Keratinocyte (primary cell): ENCODE measurements at regions not wholly inside any gene's neighbourhood (a gene's known extent, or its start where the extent isn't known, plus 50 kb on each side); places are given as distances from the start of the nearest gene placed in this dataset.
A peak's percentile ranks its signal among the peaks of the same experiment; 100 is the strongest.

Experiments
- DNase-seq: peaks from one replicate; pipeline ENCODE4 v3.0.0-alpha.2; 2011; ENCODE audit warnings: low read depth, missing footprints, low spot score
- FAIRE-seq: peaks from 2 replicates; lab custom pipeline; 2011; peaks lifted over from hg19 to GRCh38; lab: Jason Lieb, UNC
- H2AFZ ChIP-seq: 2 replicates; pipeline ENCODE4 v1.6.0; 2012; ENCODE audit warnings: low read length, control low read depth, inconsistent platforms; ENCODE audit not compliant: control insufficient read depth
- H3K27ac ChIP-seq: 2 replicates; pipeline ENCODE4 v1.5.1; 2011; ENCODE audit warnings: low read length; ENCODE audit not compliant: control insufficient read depth, insufficient read depth
- H3K27me3 ChIP-seq: 3 replicates; pipeline ENCODE4 v1.6.0; 2011; ENCODE audit warnings: low read length; ENCODE audit not compliant: control insufficient read depth, insufficient read depth; ENCODE audit errors: extremely low read depth
- H3K36me3 ChIP-seq, 2 experiments: 2 replicates in 1 of 2; 3 replicates in 1 of 2; pipeline ENCODE4 v1.5.1; 2011; ENCODE audit warnings: low read length in 2 of 2, mild to moderate bottlenecking in 1 of 2; ENCODE audit not compliant: control insufficient read depth in 2 of 2, insufficient read depth in 2 of 2; ENCODE audit errors: extremely low read depth in 1 of 2
- H3K4me1 ChIP-seq: 3 replicates; pipeline ENCODE4 v1.5.1; 2011; ENCODE audit warnings: low read length; ENCODE audit not compliant: control insufficient read depth, insufficient read depth; ENCODE audit errors: extremely low read depth
- H3K4me2 ChIP-seq: 3 replicates; pipeline ENCODE4 v1.6.0; 2011; ENCODE audit warnings: low read depth, low read length; ENCODE audit not compliant: control insufficient read depth, insufficient read depth; ENCODE audit errors: extremely low read depth
- H3K4me3 ChIP-seq, 3 experiments: fragments of 200-600 bp in 1 of 3; sonication (generic) in 1 of 3; 2 replicates in 2 of 3; 3 replicates in 1 of 3; pipeline ENCODE4 v1.5.1; 2011 to 2016; ENCODE audit warnings: low read length in 3 of 3, mild to moderate bottlenecking in 3 of 3, control low read depth in 2 of 3, inconsistent platforms in 1 of 3, low read depth in 1 of 3, mixed read lengths in 1 of 3, mixed run types in 1 of 3, moderate library complexity in 1 of 3; ENCODE audit not compliant: control insufficient read depth in 2 of 3, insufficient read depth in 2 of 3; ENCODE audit errors: extremely low read depth in 1 of 3
- H3K79me2 ChIP-seq: 2 replicates; pipeline ENCODE4 v1.6.0; 2012; ENCODE audit warnings: low read length; ENCODE audit not compliant: control insufficient read depth, insufficient read depth
- H3K9ac ChIP-seq: 3 replicates; pipeline ENCODE4 v1.6.0; 2011; ENCODE audit warnings: low read length; ENCODE audit not compliant: control insufficient read depth, insufficient read depth; ENCODE audit errors: extremely low read depth
- H3K9me1 ChIP-seq: 3 replicates; pipeline ENCODE4 v1.6.0; 2011; ENCODE audit warnings: low read length; ENCODE audit not compliant: control insufficient read depth, insufficient read depth; ENCODE audit errors: extremely low read depth
- H3K9me3 ChIP-seq: 2 replicates; pipeline ENCODE4 v1.5.1; 2012; ENCODE audit warnings: low read depth, low read length; ENCODE audit not compliant: control insufficient read depth
- H4K20me1 ChIP-seq: 3 replicates; pipeline ENCODE4 v1.6.0; 2011; ENCODE audit warnings: low read length; ENCODE audit not compliant: control insufficient read depth, insufficient read depth; ENCODE audit errors: extremely low read depth
- CTCF ChIP-seq, 3 experiments: IDR thresholded peaks in 1 of 3; conservative IDR thresholded peaks in 1 of 3; optimal IDR thresholded peaks in 1 of 3; 2 replicates in 2 of 3; 3 replicates in 1 of 3; pipeline versions ENCODE3 to v1.5.1; 2011; ENCODE audit warnings: low read length in 3 of 3, mild to moderate bottlenecking in 3 of 3, moderate library complexity in 2 of 3, control low read depth in 1 of 3, inconsistent platforms in 1 of 3; ENCODE audit not compliant: insufficient read depth in 2 of 3; ENCODE audit errors: extremely low read depth in 1 of 3
- EZH2 ChIP-seq: IDR thresholded peaks from one replicate; pipeline ENCODE4 v1.6.1; 2012; ENCODE audit warnings: inconsistent platforms, mild to moderate bottlenecking, low read length, moderate library complexity
- dilution Hi-C: fragments of 300-500 bp; cut with MboI; formaldehyde crosslinking; loops from one replicate; pipeline ENCODE4 v1.7.0; 2020; ENCODE audit warnings: low sequenced_read_pairs; ENCODE audit not compliant: extremely low pct_ligation_motif_present

DNA sequence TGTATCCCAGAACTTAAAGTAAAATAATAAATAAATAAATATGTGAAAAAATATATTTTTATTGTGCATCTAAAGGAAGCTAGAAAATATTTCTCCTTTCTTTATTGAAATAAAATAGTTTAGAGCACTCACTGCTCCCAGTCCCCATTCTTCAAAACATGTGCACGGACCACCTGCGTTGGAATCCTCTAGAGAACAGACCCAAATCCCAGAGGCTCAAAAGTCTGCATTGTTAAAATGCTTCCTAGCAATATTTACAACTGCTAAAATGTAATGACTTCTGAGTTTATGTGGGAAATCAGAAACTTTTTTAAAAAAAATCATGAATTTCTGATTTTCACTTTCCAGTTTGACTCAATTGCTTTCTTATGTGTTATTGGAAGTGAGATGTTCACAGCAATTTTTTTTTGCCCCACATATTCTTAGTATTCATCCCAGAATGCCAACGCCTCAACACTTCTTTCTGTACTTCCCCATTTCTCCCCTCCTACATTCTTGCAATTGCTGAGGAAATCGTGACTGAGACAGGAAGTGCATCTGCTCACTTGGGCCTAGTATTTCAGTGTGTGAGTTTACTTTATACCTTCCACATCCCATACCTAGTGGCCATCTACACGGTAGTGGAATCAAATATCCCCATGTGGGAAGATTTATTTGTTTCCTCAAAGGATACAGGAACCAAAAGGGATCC is 116.0 kb upstream of the FLRT2 start:
- FAIRE-seq = peak; percentile 32
- dilution Hi-C loops = no loop called here
- Histone ChIP-seq H2AFZ (peak overlapping the region; percentile 63), H3K4me1 (peaks cover 48% of the 10 kb centered on the region), H3K9me3 (no peaks in the 10 kb centered on the region), H3K9me1 (no peaks in the 10 kb centered on the region), H3K27me3 (no peaks in the 10 kb centered on the region), H3K9ac (no peak overlapping the region), H3K4me3 (no peak overlapping the region), H3K79me2 (no peaks in the 10 kb centered on the region), H3K4me2 (no peak overlapping the region), H4K20me1 (no peaks in the 10 kb centered on the region), H3K27ac (peak overlapping the region; percentile 95), H3K36me3 (no peaks in the 10 kb centered on the region)
- DNase-seq = no peak
- TF ChIP-seq CTCF (optimal IDR thresholded peaks at IDR 0.05 in 1 of 3, IDR thresholded peaks at IDR 0.05 in 1 of 3, conservative IDR thresholded peaks at IDR 0.05 in 1 of 3; ENCODE audit: extremely low read depth in 1 of 3, insufficient read depth in 2 of 3, low read length in 3 of 3) = no peak

DNA sequence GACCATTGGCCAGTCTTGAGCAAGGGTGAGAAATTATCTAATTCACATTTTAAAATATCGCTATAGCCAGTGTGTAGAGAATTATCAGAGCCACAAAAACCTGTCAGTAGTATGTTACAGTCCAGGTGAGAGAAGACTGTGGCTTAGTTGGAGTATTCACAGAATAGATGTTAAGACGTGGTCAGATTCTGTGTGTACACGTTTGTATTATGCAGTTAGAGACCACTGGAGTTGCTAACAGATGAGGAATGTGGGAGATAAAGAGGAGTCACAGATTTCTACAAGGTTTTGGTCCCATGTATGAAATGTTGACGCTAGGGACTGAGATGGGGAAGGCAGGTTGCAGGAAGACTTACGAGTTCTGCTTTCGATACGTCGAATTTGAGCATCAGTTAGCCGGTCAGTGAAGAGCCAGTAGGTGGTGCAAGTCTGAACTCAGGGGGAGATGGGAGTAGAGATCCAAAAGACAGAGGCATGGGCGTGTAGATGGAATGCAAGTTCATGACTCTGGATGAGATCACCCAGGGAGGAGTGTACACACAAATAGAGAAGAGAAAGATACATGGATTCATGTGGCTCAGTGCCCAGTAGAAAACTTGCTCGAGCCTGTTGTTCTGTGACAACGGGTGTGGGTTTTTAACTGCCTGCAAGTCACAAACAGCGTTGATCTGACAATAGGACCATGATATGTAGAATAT is 114.8 kb upstream of the FLRT2 start:
- Histone ChIP-seq H3K36me3 (no peaks in the 10 kb centered on the region), H3K27me3 (no peaks in the 10 kb centered on the region), H3K9me1 (no peaks in the 10 kb centered on the region), H3K9me3 (no peaks in the 10 kb centered on the region), H3K4me2 (peak overlapping the region; percentile 78), H3K27ac (peak overlapping the region; percentile 95), H3K4me1 (peaks cover 40% of the 10 kb centered on the region), H3K9ac (peak overlapping the region; percentile 73), H2AFZ (peak overlapping the region; percentile 64), H3K4me3 (peak overlapping the region in 2 of 3 experiments; percentile 45 to 57), H4K20me1 (no peaks in the 10 kb centered on the region), H3K79me2 (no peaks in the 10 kb centered on the region)
- DNase-seq = peak; percentile 97
- TF ChIP-seq CTCF (optimal IDR thresholded peaks at IDR 0.05 in 1 of 3, IDR thresholded peaks at IDR 0.05 in 1 of 3, conservative IDR thresholded peaks at IDR 0.05 in 1 of 3; ENCODE audit: extremely low read depth in 1 of 3, insufficient read depth in 2 of 3, low read length in 3 of 3) (peak; percentile 63 to 84 (median 78)), EZH2 (no peak)
- dilution Hi-C loops = no loop called here
- peak; percentile 100 for FAIRE-seq
